ENCODE measurements at regions not wholly inside any gene's neighbourhood (a gene's known extent, or its start where the extent isn't known, plus 50 kb on each side); places are given as distances from the start of the nearest gene placed in this dataset.

- no peak overlapping the region for H3K4me2 ChIP-seq (ENCODE audit: low read length, poor library complexity, severe bottlenecking)
- H4K8ac ChIP-seq (ENCODE audit: low read length) = peak overlapping the region; percentile 35
- no peak overlapping the region for H3K27ac ChIP-seq (ENCODE audit: low read length, poor library complexity, severe bottlenecking)
- no peak overlapping the region for H3K4ac ChIP-seq (ENCODE audit: low read depth in 1 of 2, low read length in 2 of 2)
- no peak overlapping the region for H3K9ac ChIP-seq (ENCODE audit: low read length)
- H2BK15ac ChIP-seq (ENCODE audit: low read depth, poor library complexity, severe bottlenecking) = no peak overlapping the region
- no peak overlapping the region for H2BK5ac ChIP-seq (ENCODE audit: low read depth, low read length, poor library complexity, severe bottlenecking)
- H3K9me3 ChIP-seq (ENCODE audit: control insufficient read depth, low read length) = peaks cover 3% of the 10 kb centered on the region
- peak; percentile 50 for DNase-seq
- no peak overlapping the region for H2BK12ac ChIP-seq (ENCODE audit: low read length in 2 of 2)
- H3K27me3 ChIP-seq (ENCODE audit: control insufficient read depth in 1 of 2, insufficient read depth in 1 of 2, low read length in 2 of 2) = peaks cover 0 to 3% of the 10 kb centered on the region in 2 experiments
- H3K23ac ChIP-seq (ENCODE audit: low read length in 2 of 2) = no peak overlapping the region
- peaks cover 4% of the 10 kb centered on the region for H3K4me1 ChIP-seq (ENCODE audit: control insufficient read depth, insufficient read depth, low read depth, low read length)
- H2BK120ac ChIP-seq (ENCODE audit: low read depth, low read length) = no peak overlapping the region
- no peak overlapping the region for H4K91ac ChIP-seq (ENCODE audit: low read length)
- no peak overlapping the region for H2AFZ ChIP-seq (ENCODE audit: low read depth, low read length)
- no peak overlapping the region for H3K4me3 ChIP-seq (ENCODE audit: insufficient read depth in 1 of 2, low read depth in 1 of 2, low read length in 2 of 2)
- no peak overlapping the region for H2AK5ac ChIP-seq (ENCODE audit: low read length, severe bottlenecking)
- no peaks in the 10 kb centered on the region for H3K36me3 ChIP-seq (ENCODE audit: control insufficient read depth in 1 of 2, insufficient read depth in 2 of 2, low read depth in 1 of 2, low read length in 2 of 2)
- 20% methylated on average over 4 of the region's 4 CpGs for WGBS
- peak overlapping the region in 1 of 2 experiments; percentile 59 for H3K18ac ChIP-seq (ENCODE audit: low read depth in 1 of 2, low read length in 2 of 2)
- no peak overlapping the region for H3K14ac ChIP-seq (ENCODE audit: low read length in 2 of 2)
- H3K79me1 ChIP-seq (replicated peaks; ENCODE audit: low read length, poor library complexity, severe bottlenecking) = no peaks in the 10 kb centered on the region
These were observed 70.0 kb upstream of the TSPAN5 start for GRCh38 chr4:98728433-98728832.

GRCh38 chr4:98722000-98722399 lies 63.6 kb upstream of the TSPAN5 start:
- Histone ChIP-seq H2BK5ac (ENCODE audit: low read depth, low read length, poor library complexity, severe bottlenecking) (no peak overlapping the region), H3K27ac (ENCODE audit: low read length, poor library complexity, severe bottlenecking) (no peak overlapping the region), H3K4me1 (ENCODE audit: control insufficient read depth, insufficient read depth, low read depth, low read length) (no peaks in the 10 kb centered on the region), H3K4me2 (ENCODE audit: low read length, poor library complexity, severe bottlenecking) (no peak overlapping the region), H3K36me3 (ENCODE audit: control insufficient read depth in 1 of 2, insufficient read depth in 2 of 2, low read depth in 1 of 2, low read length in 2 of 2) (no peaks in the 10 kb centered on the region), H3K18ac (ENCODE audit: low read depth in 1 of 2, low read length in 2 of 2) (no peak overlapping the region), H3K4me3 (ENCODE audit: insufficient read depth in 1 of 2, low read depth in 1 of 2, low read length in 2 of 2) (no peak overlapping the region), H3K79me1 (replicated peaks; ENCODE audit: low read length, poor library complexity, severe bottlenecking) (no peaks in the 10 kb centered on the region), H2BK120ac (ENCODE audit: low read depth, low read length) (no peak overlapping the region), H3K14ac (ENCODE audit: low read length in 2 of 2) (no peak overlapping the region), H3K9ac (ENCODE audit: low read length) (no peak overlapping the region), H2AFZ (ENCODE audit: low read depth, low read length) (no peak overlapping the region), H2BK12ac (ENCODE audit: low read length in 2 of 2) (no peak overlapping the region), H2BK15ac (ENCODE audit: low read depth, poor library complexity, severe bottlenecking) (no peak overlapping the region), H3K4ac (ENCODE audit: low read depth in 1 of 2, low read length in 2 of 2) (no peak overlapping the region), H3K23ac (ENCODE audit: low read length in 2 of 2) (no peak overlapping the region), H3K27me3 (ENCODE audit: control insufficient read depth in 1 of 2, insufficient read depth in 1 of 2, low read length in 2 of 2) (no peaks in the 10 kb centered on the region), H4K8ac (ENCODE audit: low read length) (no peak overlapping the region), H2AK5ac (ENCODE audit: low read length, severe bottlenecking) (no peak overlapping the region), H4K91ac (ENCODE audit: low read length) (no peak overlapping the region), H3K9me3 (ENCODE audit: control insufficient read depth, low read length) (peaks cover 3% of the 10 kb centered on the region)
- WGBS = 96% methylated on average over 2 of the region's 2 CpGs
- no peak for DNase-seq

- Histone ChIP-seq H3K4me3 (ENCODE audit: insufficient read depth in 1 of 2, low read depth in 1 of 2, low read length in 2 of 2) (no peak overlapping the region), H4K91ac (ENCODE audit: low read length) (no peak overlapping the region), H2BK15ac (ENCODE audit: low read depth, poor library complexity, severe bottlenecking) (no peak overlapping the region), H2AFZ (ENCODE audit: low read depth, low read length) (no peak overlapping the region), H3K9me3 (ENCODE audit: control insufficient read depth, low read length) (peaks cover 3% of the 10 kb centered on the region), H3K27me3 (ENCODE audit: control insufficient read depth in 1 of 2, insufficient read depth in 1 of 2, low read length in 2 of 2) (no peaks in the 10 kb centered on the region), H3K79me1 (replicated peaks; ENCODE audit: low read length, poor library complexity, severe bottlenecking) (no peaks in the 10 kb centered on the region), H3K4ac (ENCODE audit: low read depth in 1 of 2, low read length in 2 of 2) (no peak overlapping the region), H3K14ac (ENCODE audit: low read length in 2 of 2) (no peak overlapping the region), H3K18ac (ENCODE audit: low read depth in 1 of 2, low read length in 2 of 2) (no peak overlapping the region), H3K23ac (ENCODE audit: low read length in 2 of 2) (no peak overlapping the region), H3K27ac (ENCODE audit: low read length, poor library complexity, severe bottlenecking) (no peak overlapping the region), H3K9ac (ENCODE audit: low read length) (no peak overlapping the region), H2AK5ac (ENCODE audit: low read length, severe bottlenecking) (no peak overlapping the region), H2BK12ac (ENCODE audit: low read length in 2 of 2) (no peak overlapping the region), H2BK120ac (ENCODE audit: low read depth, low read length) (no peak overlapping the region), H4K8ac (ENCODE audit: low read length) (no peak overlapping the region), H2BK5ac (ENCODE audit: low read depth, low read length, poor library complexity, severe bottlenecking) (no peak overlapping the region), H3K4me1 (ENCODE audit: control insufficient read depth, insufficient read depth, low read depth, low read length) (no peaks in the 10 kb centered on the region), H3K4me2 (ENCODE audit: low read length, poor library complexity, severe bottlenecking) (no peak overlapping the region), H3K36me3 (ENCODE audit: control insufficient read depth in 1 of 2, insufficient read depth in 2 of 2, low read depth in 1 of 2, low read length in 2 of 2) (no peaks in the 10 kb centered on the region)
- 77% methylated on average over 2 of the region's 3 CpGs for WGBS
- DNase-seq = no peak
These were observed 62.6 kb upstream of the TSPAN5 start for GRCh38 chr4:98720871-98721480.

- no peak for DNase-seq
- no peak overlapping the region for H3K4me3 ChIP-seq (ENCODE audit: insufficient read depth in 1 of 2, low read depth in 1 of 2, low read length in 2 of 2)
- H3K18ac ChIP-seq (ENCODE audit: low read depth in 1 of 2, low read length in 2 of 2) = no peak overlapping the region
- H4K91ac ChIP-seq (ENCODE audit: low read length) = no peak overlapping the region
- H3K14ac ChIP-seq (ENCODE audit: low read length in 2 of 2) = no peak overlapping the region
- H3K4ac ChIP-seq (ENCODE audit: low read depth in 1 of 2, low read length in 2 of 2) = no peak overlapping the region
- no peak overlapping the region for H3K9ac ChIP-seq (ENCODE audit: low read length)
- no peak overlapping the region for H3K23ac ChIP-seq (ENCODE audit: low read length in 2 of 2)
- H3K4me2 ChIP-seq (ENCODE audit: low read length, poor library complexity, severe bottlenecking) = no peak overlapping the region
- H2BK15ac ChIP-seq (ENCODE audit: low read depth, poor library complexity, severe bottlenecking) = no peak overlapping the region
- no peak overlapping the region for H3K27ac ChIP-seq (ENCODE audit: low read length, poor library complexity, severe bottlenecking)
- H3K36me3 ChIP-seq (ENCODE audit: control insufficient read depth in 1 of 2, insufficient read depth in 2 of 2, low read depth in 1 of 2, low read length in 2 of 2) = no peaks in the 10 kb centered on the region
- H3K27me3 ChIP-seq (ENCODE audit: control insufficient read depth in 1 of 2, insufficient read depth in 1 of 2, low read length in 2 of 2) = no peaks in the 10 kb centered on the region
- H2BK5ac ChIP-seq (ENCODE audit: low read depth, low read length, poor library complexity, severe bottlenecking) = no peak overlapping the region
- no peak overlapping the region for H2AFZ ChIP-seq (ENCODE audit: low read depth, low read length)
- H3K4me1 ChIP-seq (ENCODE audit: control insufficient read depth, insufficient read depth, low read depth, low read length) = no peaks in the 10 kb centered on the region
- H2BK120ac ChIP-seq (ENCODE audit: low read depth, low read length) = no peak overlapping the region
- no peak overlapping the region for H4K8ac ChIP-seq (ENCODE audit: low read length)
- H3K79me1 ChIP-seq (replicated peaks; ENCODE audit: low read length, poor library complexity, severe bottlenecking) = no peaks in the 10 kb centered on the region
- H3K9me3 ChIP-seq (ENCODE audit: control insufficient read depth, low read length) = no peaks in the 10 kb centered on the region
- H2AK5ac ChIP-seq (ENCODE audit: low read length, severe bottlenecking) = no peak overlapping the region
- no peak overlapping the region for H2BK12ac ChIP-seq (ENCODE audit: low read length in 2 of 2)
These were observed 58.4 kb upstream of the TSPAN5 start for GRCh38 chr4:98716796-98717195.

Data from mesenchymal stem cell (in vitro differentiated cells and primary cell).